Loucy (cell line): ENCODE measurements at regions not wholly inside any gene's neighbourhood (a gene's known extent, or its start where the extent isn't known, plus 50 kb on each side); places are given as distances from the start of the nearest gene placed in this dataset.

Experiments
- H2AFZ ChIP-seq: fragments of 200-600 bp; sonication (generic); 2 replicates; pipeline ENCODE4 v1.6.0; 2016; ENCODE audit warnings: antibody characterized with exemption, mild to moderate bottlenecking, low read length, moderate library complexity
- H3F3A ChIP-seq: fragments of 200-600 bp; 2 replicates; pipeline ENCODE4 v1.6.0; 2016; ENCODE audit warnings: antibody characterized with exemption, low read depth, mild to moderate bottlenecking
- H3K27me3 ChIP-seq: fragments of 200-600 bp; sonication (generic); 2 replicates; pipeline ENCODE4 v1.6.1; 2014; ENCODE audit warnings: low read length, mild to moderate bottlenecking; ENCODE audit not compliant: insufficient read depth, poor library complexity, severe bottlenecking
- H3K36me3 ChIP-seq: fragments of 200-600 bp; sonication (generic); 2 replicates; pipeline ENCODE4 v1.6.1; 2016; ENCODE audit warnings: low read length; ENCODE audit not compliant: insufficient read depth
- H3K4me1 ChIP-seq: fragments of 200-600 bp; sonication (generic); 2 replicates; pipeline ENCODE4 v1.5.1; 2014; ENCODE audit warnings: low read length, mild to moderate bottlenecking; ENCODE audit not compliant: insufficient read depth, poor library complexity, severe bottlenecking
- H3K4me2 ChIP-seq: fragments of 200-600 bp; sonication (generic); 2 replicates; pipeline ENCODE4 v1.6.0; 2014; ENCODE audit warnings: antibody characterized with exemption, low read length, low read depth, mild to moderate bottlenecking; ENCODE audit not compliant: poor library complexity, severe bottlenecking
- H3K4me3 ChIP-seq: fragments of 200-600 bp; sonication (generic); 2 replicates; pipeline ENCODE4 v1.5.1; 2014; ENCODE audit warnings: low read length, mild to moderate bottlenecking, mixed read lengths; ENCODE audit not compliant: poor library complexity, severe bottlenecking
- H3K79me2 ChIP-seq: fragments of 200-600 bp; sonication (generic); 2 replicates; pipeline ENCODE4 v1.6.1; 2014; ENCODE audit warnings: low read length; ENCODE audit not compliant: insufficient read depth
- H3K9ac ChIP-seq: fragments of 200-600 bp; sonication (generic); 2 replicates; pipeline ENCODE4 v1.6.0; 2014; ENCODE audit warnings: mild to moderate bottlenecking, low read depth, low read length, moderate library complexity; ENCODE audit not compliant: poor library complexity, severe bottlenecking
- H3K9me2 ChIP-seq: fragments of 200-600 bp; sonication (generic); replicated peaks from 2 replicates; pipeline ENCODE4 v1.6.1; 2016; ENCODE audit warnings: low read depth, low read length, mixed read lengths
- H3K9me3 ChIP-seq: fragments of 200-600 bp; sonication (generic); 2 replicates; pipeline ENCODE4 v1.6.1; 2014; ENCODE audit warnings: mild to moderate bottlenecking, antibody characterized with exemption, low read length, low read depth; ENCODE audit not compliant: insufficient read depth
- H4K20me1 ChIP-seq: fragments of 200-600 bp; sonication (generic); 2 replicates; pipeline ENCODE4 v1.6.0; 2014; ENCODE audit warnings: antibody characterized with exemption, low read length, mild to moderate bottlenecking; ENCODE audit not compliant: insufficient read depth, poor library complexity, severe bottlenecking
- EZH2phosphoT487 ChIP-seq: fragments of 200-600 bp; IDR thresholded peaks from 2 replicates; pipeline ENCODE4 v1.6.1; 2018; ENCODE audit warnings: antibody characterized with exemption, mild to moderate bottlenecking, moderate library complexity, borderline replicate concordance
- TF ChIP-seq, protein P1 (sequence below): fragments of 200-600 bp; sonication (generic); conservative IDR thresholded peaks from 2 replicates; pipeline ENCODE4 v1.5.1; 2014; ENCODE audit warnings: mild to moderate bottlenecking, antibody characterized with exemption, low read length

DNA sequence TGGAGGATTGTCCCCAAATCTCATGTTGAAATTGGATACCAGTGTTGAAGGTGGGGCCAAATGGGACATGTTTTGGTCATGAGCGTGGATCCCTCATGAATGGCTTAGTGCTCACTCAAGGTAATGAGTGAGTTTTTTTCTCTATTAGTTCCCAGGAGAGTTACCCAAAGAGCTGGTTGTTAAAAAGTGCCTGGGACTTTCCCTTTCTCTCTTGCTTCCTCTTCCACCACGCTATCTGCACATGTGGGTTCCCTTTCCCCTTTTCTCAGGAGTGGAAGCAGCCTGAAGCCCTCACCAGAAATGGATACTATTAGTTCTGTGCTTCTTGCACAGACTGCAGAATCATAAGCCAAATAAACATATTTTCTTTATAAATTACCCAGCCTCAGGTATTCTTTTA, 465.4 kb downstream of the FSCB start:
- no peaks in the 10 kb centered on the region for H3K4me1 ChIP-seq
- peaks cover 10% of the 10 kb centered on the region; the same call in 1 of the 2 replicates for H3K9me3 ChIP-seq
- no peak overlapping the region for H2AFZ ChIP-seq
- TF ChIP-seq, protein P1, sequence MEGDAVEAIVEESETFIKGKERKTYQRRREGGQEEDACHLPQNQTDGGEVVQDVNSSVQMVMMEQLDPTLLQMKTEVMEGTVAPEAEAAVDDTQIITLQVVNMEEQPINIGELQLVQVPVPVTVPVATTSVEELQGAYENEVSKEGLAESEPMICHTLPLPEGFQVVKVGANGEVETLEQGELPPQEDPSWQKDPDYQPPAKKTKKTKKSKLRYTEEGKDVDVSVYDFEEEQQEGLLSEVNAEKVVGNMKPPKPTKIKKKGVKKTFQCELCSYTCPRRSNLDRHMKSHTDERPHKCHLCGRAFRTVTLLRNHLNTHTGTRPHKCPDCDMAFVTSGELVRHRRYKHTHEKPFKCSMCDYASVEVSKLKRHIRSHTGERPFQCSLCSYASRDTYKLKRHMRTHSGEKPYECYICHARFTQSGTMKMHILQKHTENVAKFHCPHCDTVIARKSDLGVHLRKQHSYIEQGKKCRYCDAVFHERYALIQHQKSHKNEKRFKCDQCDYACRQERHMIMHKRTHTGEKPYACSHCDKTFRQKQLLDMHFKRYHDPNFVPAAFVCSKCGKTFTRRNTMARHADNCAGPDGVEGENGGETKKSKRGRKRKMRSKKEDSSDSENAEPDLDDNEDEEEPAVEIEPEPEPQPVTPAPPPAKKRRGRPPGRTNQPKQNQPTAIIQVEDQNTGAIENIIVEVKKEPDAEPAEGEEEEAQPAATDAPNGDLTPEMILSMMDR, result no peak
- no peak for TF ChIP-seq EZH2phosphoT487
- H4K20me1 ChIP-seq, result no peaks in the 10 kb centered on the region
- H3K36me3 ChIP-seq, result no peaks in the 10 kb centered on the region
- no peak overlapping the region for H3K4me3 ChIP-seq
- no peaks in the 10 kb centered on the region for H3K9me2 ChIP-seq
- H3F3A ChIP-seq, result no peaks in the 10 kb centered on the region
- no peaks in the 10 kb centered on the region for H3K79me2 ChIP-seq
- no peak overlapping the region for H3K4me2 ChIP-seq
- no peak overlapping the region for H3K9ac ChIP-seq
- no peaks in the 10 kb centered on the region for H3K27me3 ChIP-seq

DNA sequence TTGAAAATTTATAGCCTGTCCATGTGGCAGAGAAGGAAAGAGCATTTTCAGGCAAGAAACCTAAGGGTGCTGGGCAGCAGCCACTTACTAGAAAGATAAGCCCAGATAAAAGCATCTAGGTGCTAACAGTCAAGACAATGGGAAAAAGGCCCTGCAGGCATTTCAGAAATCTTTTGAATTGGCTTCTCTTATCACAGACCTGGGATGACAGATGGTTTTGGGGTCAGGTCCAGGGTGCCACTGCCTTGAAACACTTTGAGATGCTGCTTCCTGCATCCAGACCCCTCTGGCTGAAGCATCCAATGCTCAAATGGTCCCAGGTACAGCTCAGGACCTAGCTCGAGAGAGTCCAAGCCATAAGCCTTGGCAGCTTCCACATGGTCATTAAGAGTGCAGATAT, 466.5 kb downstream of the FSCB start:
- no peaks in the 10 kb centered on the region for H3K4me1 ChIP-seq
- H3K4me2 ChIP-seq, result no peak overlapping the region
- H3K9ac ChIP-seq, result no peak overlapping the region

DNA sequence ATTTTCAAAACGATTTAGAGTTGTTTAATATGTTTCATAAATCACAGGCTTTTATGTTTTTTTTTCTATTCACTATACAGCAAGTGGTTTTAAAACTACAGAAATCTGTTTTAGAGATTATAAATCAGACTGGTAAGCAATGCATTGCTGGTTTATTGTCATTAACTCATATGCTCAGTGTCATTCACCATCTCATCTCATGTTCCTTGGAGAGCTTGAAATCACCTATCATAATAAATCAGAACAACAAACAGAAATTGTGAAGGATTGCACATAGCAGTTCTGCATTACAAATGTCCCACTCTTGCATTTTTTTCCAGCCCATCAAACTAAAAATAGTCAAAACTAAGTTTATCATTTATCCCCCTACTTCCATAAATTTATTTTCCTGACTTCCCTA, 470.8 kb downstream of the FSCB start:
- no peak overlapping the region for H2AFZ ChIP-seq
- H4K20me1 ChIP-seq, result no peaks in the 10 kb centered on the region
- H3K9me3 ChIP-seq, result peaks cover 10% of the 10 kb centered on the region; the same call in 1 of the 2 replicates
- H3K9me2 ChIP-seq, result no peaks in the 10 kb centered on the region
- H3K4me2 ChIP-seq, result no peak overlapping the region
- H3K9ac ChIP-seq, result no peak overlapping the region
- no peaks in the 10 kb centered on the region for H3K79me2 ChIP-seq
- H3K36me3 ChIP-seq, result no peaks in the 10 kb centered on the region
- no peaks in the 10 kb centered on the region for H3F3A ChIP-seq
- no peaks in the 10 kb centered on the region for H3K27me3 ChIP-seq
- no peaks in the 10 kb centered on the region for H3K4me1 ChIP-seq
- no peak overlapping the region for H3K4me3 ChIP-seq
- TF ChIP-seq EZH2phosphoT487, result no peak
- TF ChIP-seq, protein P1, result no peak

More for the DNA sequence above, 466.5 kb downstream of the FSCB start:
- Histone ChIP-seq H2AFZ (no peak overlapping the region), H3K9me2 (no peaks in the 10 kb centered on the region), H3K79me2 (no peaks in the 10 kb centered on the region), H3K36me3 (no peaks in the 10 kb centered on the region), H3F3A (no peaks in the 10 kb centered on the region), H3K9me3 (peaks cover 10% of the 10 kb centered on the region; the same call in 1 of the 2 replicates), H4K20me1 (no peaks in the 10 kb centered on the region), H3K27me3 (no peaks in the 10 kb centered on the region), H3K4me3 (no peak overlapping the region)
- no peak for TF ChIP-seq EZH2phosphoT487
- TF ChIP-seq, protein P1, result no peak
